ENCODE measurements at regions not wholly inside any gene's neighbourhood (a gene's known extent, or its start where the extent isn't known, plus 50 kb on each side); places are given as distances from the start of the nearest gene placed in this dataset.

DNA sequence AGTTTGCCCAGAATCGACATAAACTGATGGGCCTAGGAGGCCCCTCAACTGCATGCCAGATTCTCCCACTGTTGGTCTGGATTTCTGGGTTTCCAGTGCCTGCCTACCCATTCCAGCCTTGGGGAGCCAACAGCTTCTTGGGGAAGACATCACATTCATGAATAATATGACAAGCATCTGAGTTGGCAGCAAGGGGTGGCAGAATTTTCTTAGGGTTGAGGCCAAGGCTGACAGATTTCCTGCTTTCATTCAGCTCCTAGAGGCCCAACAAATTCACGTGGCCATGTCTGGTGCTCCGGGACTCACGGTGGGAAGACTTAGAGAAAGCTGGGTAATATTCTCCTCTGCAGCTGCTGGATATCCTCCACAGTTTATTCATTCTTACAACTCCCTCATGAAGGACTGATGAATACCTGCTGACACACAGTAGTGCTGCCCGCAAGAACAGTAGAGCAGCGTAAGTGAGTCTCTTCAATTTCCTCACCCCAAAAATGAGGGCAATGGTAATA is 305.0 kb upstream of the TNC start:
- Histone ChIP-seq H3K4me1 (ENCODE audit: insufficient read depth, low read length) (no peaks in the 10 kb centered on the region), H4K20me1 (ENCODE audit: insufficient read depth, low read length) (no peaks in the 10 kb centered on the region), H3K27me3 (ENCODE audit: insufficient read depth, low read length, poor library complexity) (no peaks in the 10 kb centered on the region), H3K9ac (ENCODE audit: low read depth, low read length) (no peak overlapping the region), H3K27ac (ENCODE audit: low read length) (no peak overlapping the region), H3K36me3 (ENCODE audit: insufficient read depth, low read length) (no peaks in the 10 kb centered on the region), H3K79me2 (ENCODE audit: insufficient read depth, low read length) (no peaks in the 10 kb centered on the region), H3K4me2 (ENCODE audit: insufficient read depth, low read length) (no peak overlapping the region), H3K4me3 (ENCODE audit: low read depth in 1 of 2, low read length in 2 of 2) (no peak overlapping the region), H2AFZ (ENCODE audit: low read depth, low read length) (no peak overlapping the region), H3K9me3 (ENCODE audit: insufficient read depth, low read length, severe bottlenecking) (peaks cover 5% of the 10 kb centered on the region)
- TF ChIP-seq, protein P1, sequence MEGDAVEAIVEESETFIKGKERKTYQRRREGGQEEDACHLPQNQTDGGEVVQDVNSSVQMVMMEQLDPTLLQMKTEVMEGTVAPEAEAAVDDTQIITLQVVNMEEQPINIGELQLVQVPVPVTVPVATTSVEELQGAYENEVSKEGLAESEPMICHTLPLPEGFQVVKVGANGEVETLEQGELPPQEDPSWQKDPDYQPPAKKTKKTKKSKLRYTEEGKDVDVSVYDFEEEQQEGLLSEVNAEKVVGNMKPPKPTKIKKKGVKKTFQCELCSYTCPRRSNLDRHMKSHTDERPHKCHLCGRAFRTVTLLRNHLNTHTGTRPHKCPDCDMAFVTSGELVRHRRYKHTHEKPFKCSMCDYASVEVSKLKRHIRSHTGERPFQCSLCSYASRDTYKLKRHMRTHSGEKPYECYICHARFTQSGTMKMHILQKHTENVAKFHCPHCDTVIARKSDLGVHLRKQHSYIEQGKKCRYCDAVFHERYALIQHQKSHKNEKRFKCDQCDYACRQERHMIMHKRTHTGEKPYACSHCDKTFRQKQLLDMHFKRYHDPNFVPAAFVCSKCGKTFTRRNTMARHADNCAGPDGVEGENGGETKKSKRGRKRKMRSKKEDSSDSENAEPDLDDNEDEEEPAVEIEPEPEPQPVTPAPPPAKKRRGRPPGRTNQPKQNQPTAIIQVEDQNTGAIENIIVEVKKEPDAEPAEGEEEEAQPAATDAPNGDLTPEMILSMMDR (IDR thresholded peaks at IDR 0.05; ENCODE audit: borderline replicate concordance, extremely low read depth, low read length, poor library complexity, severe bottlenecking) = no peak
- no peak for TF ChIP-seq EZH2 (IDR thresholded peaks at IDR 0.05; ENCODE audit: borderline replicate concordance, low read depth, low read length, severe bottlenecking)
- DNase-seq (no peak), ATAC-seq (ENCODE audit: insufficient read depth, low read depth) (no peak)

DNA sequence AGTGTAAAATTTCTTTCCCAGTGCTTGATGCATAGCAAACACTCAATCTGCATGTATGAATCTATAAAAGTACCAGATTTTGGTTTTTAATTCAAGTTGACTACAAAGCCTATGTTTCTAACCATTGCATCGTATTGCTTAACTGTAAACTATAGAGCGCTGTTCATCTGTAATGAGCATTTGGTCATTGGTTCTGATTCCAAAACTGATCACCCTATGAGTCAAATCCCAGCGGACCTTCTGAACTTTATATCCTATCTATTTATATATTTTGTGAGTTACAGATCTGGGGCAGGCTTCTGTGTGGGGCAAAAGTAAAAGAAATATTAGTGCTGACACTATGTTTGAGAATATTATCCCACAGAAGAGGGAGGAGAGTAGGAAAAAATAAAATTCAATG is 305.7 kb upstream of the TNC start:
- DNase-seq = no peak
- no peak for ATAC-seq (ENCODE audit: insufficient read depth, low read depth)
- H4K20me1 ChIP-seq (ENCODE audit: insufficient read depth, low read length) = no peaks in the 10 kb centered on the region
- H3K4me2 ChIP-seq (ENCODE audit: insufficient read depth, low read length) = no peak overlapping the region
- TF ChIP-seq, protein P1 (IDR thresholded peaks at IDR 0.05; ENCODE audit: borderline replicate concordance, extremely low read depth, low read length, poor library complexity, severe bottlenecking) = no peak
- no peak for TF ChIP-seq EZH2 (IDR thresholded peaks at IDR 0.05; ENCODE audit: borderline replicate concordance, low read depth, low read length, severe bottlenecking)
- no peak overlapping the region for H3K4me3 ChIP-seq (ENCODE audit: low read depth in 1 of 2, low read length in 2 of 2)
- no peak overlapping the region for H3K27ac ChIP-seq (ENCODE audit: low read length)
- H2AFZ ChIP-seq (ENCODE audit: low read depth, low read length) = no peak overlapping the region
- no peaks in the 10 kb centered on the region for H3K36me3 ChIP-seq (ENCODE audit: insufficient read depth, low read length)
- H3K4me1 ChIP-seq (ENCODE audit: insufficient read depth, low read length) = no peaks in the 10 kb centered on the region
- H3K79me2 ChIP-seq (ENCODE audit: insufficient read depth, low read length) = no peaks in the 10 kb centered on the region
- H3K9ac ChIP-seq (ENCODE audit: low read depth, low read length) = no peak overlapping the region
- no peaks in the 10 kb centered on the region for H3K27me3 ChIP-seq (ENCODE audit: insufficient read depth, low read length, poor library complexity)
- peaks cover 5% of the 10 kb centered on the region for H3K9me3 ChIP-seq (ENCODE audit: insufficient read depth, low read length, severe bottlenecking)

DNA sequence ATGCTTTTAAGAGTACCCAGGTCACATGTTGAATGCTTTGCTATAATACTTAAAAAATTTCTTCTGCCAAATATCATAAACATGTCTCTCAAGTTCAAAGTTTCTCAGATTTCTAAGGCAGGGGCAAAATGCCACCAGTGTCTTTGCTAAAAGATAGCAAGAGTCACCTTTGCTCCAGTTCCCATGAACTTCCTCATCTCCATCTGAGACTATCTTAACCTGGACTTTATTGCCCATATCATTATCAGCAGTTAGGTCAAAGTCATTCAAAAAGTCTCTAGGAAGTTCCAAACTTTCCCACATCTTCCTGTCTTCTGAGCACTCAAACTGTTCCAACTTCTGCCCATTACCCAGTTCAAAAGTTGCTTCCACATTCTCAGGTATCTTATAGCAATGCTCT is 307.6 kb upstream of the TNC start:
- Histone ChIP-seq H3K4me1 (ENCODE audit: insufficient read depth, low read length) (no peaks in the 10 kb centered on the region), H2AFZ (ENCODE audit: low read depth, low read length) (no peak overlapping the region), H3K27ac (ENCODE audit: low read length) (no peak overlapping the region), H3K9me3 (ENCODE audit: insufficient read depth, low read length, severe bottlenecking) (peaks cover under 1% of the 10 kb centered on the region), H3K9ac (ENCODE audit: low read depth, low read length) (no peak overlapping the region), H4K20me1 (ENCODE audit: insufficient read depth, low read length) (no peaks in the 10 kb centered on the region), H3K36me3 (ENCODE audit: insufficient read depth, low read length) (no peaks in the 10 kb centered on the region), H3K27me3 (ENCODE audit: insufficient read depth, low read length, poor library complexity) (no peaks in the 10 kb centered on the region), H3K4me3 (ENCODE audit: low read depth in 1 of 2, low read length in 2 of 2) (no peak overlapping the region), H3K79me2 (ENCODE audit: insufficient read depth, low read length) (no peaks in the 10 kb centered on the region), H3K4me2 (ENCODE audit: insufficient read depth, low read length) (no peak overlapping the region)
- TF ChIP-seq, protein P1 (IDR thresholded peaks at IDR 0.05; ENCODE audit: borderline replicate concordance, extremely low read depth, low read length, poor library complexity, severe bottlenecking) = no peak
- no peak for TF ChIP-seq EZH2 (IDR thresholded peaks at IDR 0.05; ENCODE audit: borderline replicate concordance, low read depth, low read length, severe bottlenecking)
- no peak for ATAC-seq (ENCODE audit: insufficient read depth, low read depth)
- no peak for DNase-seq

DNA sequence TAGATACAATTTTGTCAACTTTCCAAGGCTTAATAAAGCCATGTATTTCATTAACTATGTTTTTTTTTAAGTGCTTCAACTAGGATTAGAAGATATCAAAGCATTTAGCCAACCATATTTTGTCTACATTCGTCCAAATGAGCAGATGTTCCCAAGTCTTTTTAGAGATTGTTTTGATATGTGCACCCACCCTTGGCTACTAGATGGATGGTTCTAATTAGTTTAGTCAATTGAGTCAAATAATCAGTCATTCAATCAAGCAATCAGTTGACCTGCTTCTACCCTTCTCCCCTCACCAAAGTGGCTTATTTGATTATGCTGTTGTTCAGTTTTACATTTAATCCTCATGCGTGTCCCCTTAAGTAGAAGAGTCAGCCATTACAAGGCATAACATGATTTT is 319.5 kb upstream of the TNC start:
- TF ChIP-seq, protein P1 (IDR thresholded peaks at IDR 0.05; ENCODE audit: borderline replicate concordance, extremely low read depth, low read length, poor library complexity, severe bottlenecking) = no peak
- no peak for TF ChIP-seq EZH2 (IDR thresholded peaks at IDR 0.05; ENCODE audit: borderline replicate concordance, low read depth, low read length, severe bottlenecking)
- Histone ChIP-seq H3K9me3 (ENCODE audit: insufficient read depth, low read length, severe bottlenecking) (no peaks in the 10 kb centered on the region), H3K9ac (ENCODE audit: low read depth, low read length) (no peak overlapping the region), H3K4me1 (ENCODE audit: insufficient read depth, low read length) (no peaks in the 10 kb centered on the region), H3K79me2 (ENCODE audit: insufficient read depth, low read length) (no peaks in the 10 kb centered on the region), H4K20me1 (ENCODE audit: insufficient read depth, low read length) (no peaks in the 10 kb centered on the region), H3K4me2 (ENCODE audit: insufficient read depth, low read length) (no peak overlapping the region), H3K27ac (ENCODE audit: low read length) (no peak overlapping the region), H2AFZ (ENCODE audit: low read depth, low read length) (no peak overlapping the region), H3K27me3 (ENCODE audit: insufficient read depth, low read length, poor library complexity) (no peaks in the 10 kb centered on the region), H3K4me3 (ENCODE audit: low read depth in 1 of 2, low read length in 2 of 2) (no peak overlapping the region), H3K36me3 (ENCODE audit: insufficient read depth, low read length) (no peaks in the 10 kb centered on the region)
- ATAC-seq (ENCODE audit: insufficient read depth, low read depth) (no peak), DNase-seq (no peak)

Data from DND-41 (cell line).